GM12872 (cell line): ENCODE measurements at regions not wholly inside any gene's neighbourhood (a gene's known extent, or its start where the extent isn't known, plus 50 kb on each side); places are given as distances from the start of the nearest gene placed in this dataset.

Experiments used
- CTCF ChIP-seq: IDR thresholded peaks from 3 replicates; pipeline ENCODE4 v1.5.1; 2011; ENCODE audit warnings: low read depth, mild to moderate bottlenecking, low read length, moderate library complexity; ENCODE audit not compliant: insufficient read depth

- TF ChIP-seq CTCF: no peak
Observed at GRCh38 chr10:129120441-129120840, 346.6 kb upstream of the MGMT start.

- no peak for TF ChIP-seq CTCF
Observed at GRCh38 chr10:129122846-129123245, 344.2 kb upstream of the MGMT start.

GRCh38 chr10:129123428-129123827, 343.6 kb upstream of the MGMT start:
- no peak for TF ChIP-seq CTCF

- no peak for TF ChIP-seq CTCF
Observed at GRCh38 chr10:129126982-129127381, 340.1 kb upstream of the MGMT start.

- TF ChIP-seq CTCF: no peak
Observed at GRCh38 chr10:129131457-129132132, 335.4 kb upstream of the MGMT start.

- no peak for TF ChIP-seq CTCF
Observed at GRCh38 chr10:129133856-129134255, 333.2 kb upstream of the MGMT start.

GRCh38 chr10:129134371-129134770, 332.7 kb upstream of the MGMT start:
- TF ChIP-seq CTCF: no peak
